Right renal pelvis (tissue), 4 donors: ENCODE measurements at regions not wholly inside any gene's neighbourhood (a gene's known extent, or its start where the extent isn't known, plus 50 kb on each side); places are given as distances from the start of the nearest gene placed in this dataset.
A peak's percentile ranks its signal among the peaks of the same experiment; 100 is the strongest.

Experiments used
- DNase-seq, 4 donors: peaks; one replicate each; pipeline ENCODE4 v3.0.0-alpha.2; 2013; ENCODE audit warnings: low read depth in 4 of 4, low spot score in 3 of 4, missing footprints in 1 of 4

DNA sequence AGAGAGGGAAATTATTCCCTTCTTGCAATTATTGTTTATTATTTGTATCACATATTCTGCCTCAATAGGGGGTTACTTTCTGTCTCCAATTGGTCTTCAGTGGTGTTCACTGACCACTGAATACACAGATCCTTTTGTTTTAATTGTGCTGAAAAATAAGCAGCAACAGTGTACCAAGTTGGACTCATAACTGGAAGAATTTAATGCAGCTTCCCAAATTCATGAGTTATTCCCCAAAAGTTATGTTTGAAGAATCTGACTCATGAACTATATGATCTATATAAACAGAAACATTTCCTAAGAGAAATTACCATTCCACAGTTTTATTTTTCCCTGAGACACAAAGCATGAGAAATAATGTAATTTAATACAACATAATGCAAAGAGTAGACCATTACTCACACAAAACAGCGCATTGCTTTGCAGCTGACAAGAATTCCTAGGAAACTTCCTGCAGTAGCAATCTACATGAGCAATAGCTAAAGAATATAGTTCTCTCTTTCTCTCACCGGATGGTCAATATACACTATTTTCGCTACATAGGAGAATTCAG is 479.2 kb downstream of the HTR7 start:
- no peak for DNase-seq

- no peak for DNase-seq
Observed at GRCh38 chr10:90381468-90381867, 476.4 kb downstream of the HTR7 start.

- DNase-seq: no peak
Observed at GRCh38 chr10:90389876-90390275, 468.0 kb downstream of the HTR7 start.

DNA sequence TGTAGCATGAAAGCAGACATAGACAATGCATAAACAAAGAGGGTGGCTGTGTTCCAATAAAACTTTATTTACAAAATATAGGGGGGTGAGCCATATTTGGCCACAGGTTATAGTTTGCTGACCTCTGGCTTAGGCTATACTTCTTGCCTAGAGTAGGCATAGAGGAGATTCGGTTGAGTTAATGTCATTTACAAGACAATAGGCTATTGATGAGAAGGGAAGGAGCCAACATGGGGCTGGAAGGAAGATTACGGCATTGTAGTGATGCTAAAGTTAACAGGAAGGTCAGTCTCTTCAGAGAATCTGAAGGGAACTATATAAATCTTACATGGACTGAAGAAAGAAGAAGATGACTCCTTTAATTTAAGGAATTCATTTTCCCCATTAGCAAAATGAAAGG is 463.5 kb downstream of the HTR7 start:
- no peak for DNase-seq

- DNase-seq: no peak
Observed at GRCh38 chr10:90396721-90397120, 461.1 kb downstream of the HTR7 start.

- DNase-seq: no peak
Observed at GRCh38 chr10:90398566-90398965, 459.3 kb downstream of the HTR7 start.

DNA sequence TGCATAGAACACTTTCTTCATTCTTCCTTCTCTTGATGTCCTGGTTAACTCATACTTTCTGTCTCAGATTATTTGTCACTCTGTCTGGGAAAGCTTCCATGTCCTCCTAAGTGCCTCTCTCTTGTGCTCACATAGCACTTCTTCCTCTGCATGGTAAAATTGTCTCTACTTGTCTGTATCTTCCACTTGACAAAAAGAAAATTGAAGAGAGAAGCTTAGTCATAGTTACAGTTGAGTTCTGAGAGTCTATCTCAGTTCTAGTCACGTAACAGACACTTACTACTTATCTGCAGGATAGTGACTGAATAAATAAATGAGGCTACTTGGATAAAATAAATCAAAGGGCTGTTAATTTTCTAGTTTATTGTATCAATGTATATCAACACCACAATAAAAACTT is 458.1 kb downstream of the HTR7 start:
- no peak for DNase-seq

DNA sequence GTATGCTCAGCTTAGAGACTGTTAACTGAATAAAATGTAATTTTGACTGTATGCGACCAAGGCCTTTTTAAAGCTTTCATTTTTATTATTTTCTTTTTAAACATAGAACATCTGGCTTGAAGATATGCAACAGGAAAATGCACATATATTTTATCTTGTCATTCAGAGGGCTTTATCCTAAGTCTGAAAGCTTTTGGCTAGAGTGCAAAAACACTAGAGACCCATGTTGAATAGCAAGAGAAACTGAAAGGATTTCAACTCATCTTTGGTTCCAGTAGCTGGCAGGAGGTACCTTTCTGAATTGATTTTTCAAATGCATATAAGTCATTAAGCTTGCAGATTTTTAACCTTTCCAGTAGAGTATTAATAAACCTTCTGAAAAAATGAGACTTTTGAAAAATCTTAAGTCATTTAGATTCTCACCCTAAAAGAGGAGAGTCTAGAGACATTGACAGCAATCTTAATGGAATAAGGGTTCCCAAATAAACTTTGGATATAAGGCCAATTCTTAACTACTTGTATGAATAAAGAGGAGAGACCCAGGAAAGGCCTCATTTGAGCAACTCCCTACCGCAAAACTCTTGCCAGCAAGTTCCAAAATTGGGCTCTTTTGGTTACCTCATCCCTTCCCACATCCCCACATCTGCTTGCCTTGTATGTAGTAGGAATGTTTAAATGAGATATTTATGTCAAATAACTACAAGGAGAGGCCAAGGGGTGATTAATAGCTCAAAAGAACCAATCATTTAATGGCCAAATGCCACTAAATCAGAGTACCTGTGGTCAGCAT is 454.4 kb downstream of the HTR7 start:
- no peak for DNase-seq

DNA sequence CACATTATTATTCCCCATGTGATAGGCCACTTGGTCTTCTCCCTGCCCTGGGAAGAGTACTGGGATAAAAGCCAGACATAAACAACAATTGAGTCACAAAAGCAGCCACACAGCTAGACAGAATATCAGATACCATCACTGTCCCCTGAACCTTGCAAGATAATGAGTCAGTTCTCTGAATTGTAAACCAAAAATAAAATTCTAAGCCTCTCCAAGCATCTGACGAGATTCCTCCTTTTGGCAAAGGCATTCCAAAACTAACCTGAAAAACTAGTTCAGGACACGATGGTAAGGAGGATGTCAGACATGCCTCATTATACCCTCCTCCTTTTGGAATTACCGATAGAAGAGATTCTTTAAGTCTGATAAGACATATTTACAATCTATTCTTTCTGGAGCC is 450.7 kb downstream of the HTR7 start:
- no peak for DNase-seq

DNA sequence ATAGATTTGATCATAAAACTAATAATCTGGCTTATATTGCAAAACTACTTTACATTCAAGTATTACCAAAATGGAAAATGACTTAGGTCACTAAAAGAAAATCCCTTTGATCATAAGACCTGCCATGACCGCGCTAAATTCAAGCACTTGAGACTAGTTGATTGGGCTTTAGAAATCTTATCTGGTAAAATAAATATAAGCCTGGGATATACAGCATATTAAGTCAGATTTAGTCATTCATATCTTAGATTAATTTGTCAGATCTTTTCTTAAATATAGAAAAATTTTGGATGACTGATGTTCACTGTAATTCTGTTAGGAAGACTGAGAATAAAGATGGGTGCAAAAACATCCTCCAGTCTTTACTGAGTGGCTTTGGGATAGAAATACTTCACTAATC is 450.0 kb downstream of the HTR7 start:
- DNase-seq: no peak

DNA sequence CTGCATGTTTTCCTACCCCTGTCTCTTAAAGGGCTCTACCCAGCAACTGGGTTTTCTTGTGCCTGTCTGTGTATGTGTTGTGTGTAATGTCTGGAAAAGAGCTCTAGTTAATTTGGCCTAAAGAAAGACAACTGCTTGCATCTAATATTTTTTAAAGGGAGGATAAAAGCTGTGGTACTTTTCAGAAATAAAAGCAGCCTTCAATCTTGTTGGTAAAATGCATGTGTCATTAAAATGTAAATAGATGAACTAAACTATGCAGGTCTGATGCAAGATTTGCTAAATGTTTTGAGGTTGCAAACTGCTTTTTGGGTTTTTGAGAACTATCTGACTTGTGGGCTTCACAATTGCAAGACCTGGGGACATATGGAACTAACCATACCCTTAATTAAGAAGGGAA is 445.3 kb downstream of the HTR7 start:
- no peak for DNase-seq

DNA sequence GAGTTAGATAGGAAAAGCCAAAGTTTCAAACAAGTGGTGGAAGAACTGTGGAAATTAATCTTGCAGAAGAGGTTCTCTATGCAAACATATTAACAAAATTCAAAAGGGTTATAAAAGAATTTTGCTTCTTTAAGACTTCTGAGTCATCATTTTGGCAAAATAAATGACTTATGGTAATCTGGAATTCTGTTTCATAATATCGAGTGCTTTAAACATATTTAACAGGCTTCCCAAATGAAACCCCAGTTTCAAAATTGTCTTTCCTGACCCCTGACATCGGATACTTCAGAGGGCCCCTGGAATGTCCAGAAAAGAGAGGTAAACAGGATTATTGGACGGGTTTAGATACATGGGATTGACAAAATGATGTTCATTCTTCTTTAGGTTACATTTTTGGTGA is 444.6 kb downstream of the HTR7 start:
- no peak for DNase-seq

DNA sequence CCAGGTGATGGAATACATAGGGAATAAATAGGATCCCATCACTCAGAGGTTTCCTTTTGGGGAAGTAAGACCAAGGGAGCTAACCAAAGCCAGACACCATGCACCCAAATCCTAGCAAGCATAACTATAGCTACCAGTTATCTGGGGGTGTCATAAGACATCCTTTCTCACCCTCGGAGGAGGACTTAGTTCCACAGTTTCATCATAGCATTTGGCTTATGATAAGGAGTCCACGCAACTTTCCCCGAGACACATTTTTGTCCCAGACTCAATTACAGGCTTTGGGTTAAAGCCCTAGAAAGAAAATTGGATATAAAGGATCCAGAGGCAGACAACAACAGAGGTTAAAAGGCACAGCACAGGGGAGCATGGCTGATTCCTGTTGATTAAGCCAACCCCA is 442.9 kb downstream of the HTR7 start:
- no peak for DNase-seq

DNA sequence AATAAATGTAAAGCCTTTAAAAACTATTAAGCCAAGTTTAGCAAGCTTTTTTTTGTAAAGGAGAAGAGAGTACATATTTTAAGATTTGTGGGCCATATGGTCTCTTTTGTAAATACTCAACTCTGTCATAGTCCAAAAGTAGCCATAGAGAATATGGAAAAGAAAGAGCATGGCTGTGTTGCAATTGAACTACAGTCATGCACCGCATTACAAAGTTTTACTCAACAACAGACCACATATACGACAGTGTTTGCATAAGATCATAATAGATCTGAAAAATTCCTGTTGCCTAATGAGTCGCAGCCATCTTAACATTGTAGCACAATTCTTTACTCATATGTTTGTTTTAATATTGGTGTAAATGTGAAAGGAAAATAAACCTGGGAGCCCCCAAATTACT is 440.8 kb downstream of the HTR7 start:
- no peak for DNase-seq

DNA sequence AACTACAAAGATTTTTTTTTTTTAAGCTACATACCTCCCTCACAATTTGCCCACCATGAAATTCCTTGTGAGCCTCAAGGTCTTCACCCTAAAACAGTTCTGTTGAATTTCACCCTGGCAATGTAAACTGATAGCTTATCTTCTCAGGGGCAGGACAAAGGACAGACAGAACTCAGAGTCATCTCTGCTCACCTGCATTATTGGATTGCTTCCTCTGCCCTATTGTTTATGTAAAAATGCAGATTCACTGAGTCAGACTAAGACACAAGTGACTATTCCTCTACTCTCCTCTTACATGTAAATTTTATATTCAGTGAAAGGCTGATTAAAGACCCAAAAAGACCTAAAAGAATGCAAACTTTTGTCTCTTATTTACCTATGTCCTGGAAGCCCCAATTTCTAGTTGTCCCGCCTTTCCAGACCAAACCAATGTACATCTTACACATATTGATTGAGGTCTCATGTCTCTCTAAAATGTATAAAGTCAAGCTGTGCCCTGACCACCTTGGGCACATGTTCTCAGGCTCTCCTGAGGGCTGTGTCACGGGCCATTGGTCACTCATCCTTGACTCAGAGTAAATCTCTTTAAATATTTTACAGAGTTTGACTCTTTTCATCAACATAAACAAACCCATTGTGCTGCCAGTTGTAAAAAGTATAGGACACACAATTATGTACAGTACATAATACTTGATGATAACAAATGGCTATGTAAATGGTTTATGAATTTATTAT is 440.2 kb downstream of the HTR7 start:
- no peak for DNase-seq

DNA sequence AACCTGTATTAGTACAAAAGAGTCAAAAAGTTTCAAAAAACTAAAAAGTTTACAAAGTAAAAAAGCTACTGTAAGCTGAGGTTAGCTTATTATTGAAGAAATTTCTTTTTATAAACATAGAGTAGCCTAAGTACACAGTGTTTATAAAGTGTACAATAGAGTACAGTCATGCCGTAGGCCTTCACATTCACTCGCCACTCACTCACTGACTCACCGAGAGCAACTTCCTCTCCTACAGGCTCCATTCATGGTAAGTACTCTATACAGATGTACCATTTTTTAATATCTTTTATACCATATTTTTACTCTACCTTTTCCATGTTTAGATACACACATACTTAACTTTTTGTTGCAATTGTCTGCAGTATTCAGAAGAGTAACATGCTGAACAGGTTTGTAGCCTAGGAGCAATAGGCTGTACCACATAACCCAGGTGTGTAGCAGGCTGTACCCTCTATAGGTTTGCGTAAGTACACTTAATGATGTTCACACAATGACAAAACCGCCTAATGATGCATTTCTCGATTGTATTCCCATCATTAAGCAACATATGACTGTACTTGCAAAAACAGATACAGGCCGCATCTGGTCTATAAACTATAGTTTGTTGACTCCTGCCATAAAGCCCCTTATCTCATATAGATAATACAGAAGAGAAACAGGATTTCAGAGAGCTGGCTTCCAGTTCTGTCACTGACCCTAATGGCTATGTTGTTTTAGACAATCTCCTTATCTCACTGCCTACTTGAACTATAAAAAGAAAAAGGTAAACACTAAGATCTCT is 438.8 kb downstream of the HTR7 start:
- DNase-seq: no peak

GRCh38 chr10:90420637-90421318 is 437.1 kb downstream of the HTR7 start:
- no peak for DNase-seq

GRCh38 chr10:90421874-90422273 is 436.0 kb downstream of the HTR7 start:
- DNase-seq: no peak

- DNase-seq: no peak
Observed at GRCh38 chr10:90424730-90425129, 433.1 kb downstream of the HTR7 start.

DNA sequence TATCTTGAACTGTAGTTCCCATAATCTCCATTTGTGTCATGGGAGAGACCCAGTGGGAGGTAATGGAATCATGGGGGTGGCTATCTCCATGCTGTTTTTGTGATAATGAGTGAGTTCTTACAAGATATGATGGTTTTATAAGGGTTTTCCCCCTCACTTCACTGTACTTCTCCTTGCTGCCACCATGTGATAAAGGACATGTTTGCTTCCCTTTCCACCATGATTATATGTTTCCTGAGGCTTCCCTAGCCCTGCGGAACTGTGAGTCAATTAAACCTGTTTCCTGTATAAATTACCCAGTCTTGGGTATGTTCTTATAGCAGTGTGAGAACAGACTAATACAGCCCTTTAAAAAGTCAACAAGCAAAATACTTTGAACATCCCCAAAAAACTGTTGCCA is 427.7 kb downstream of the HTR7 start:
- DNase-seq: no peak

GRCh38 chr10:90432866-90433265 is 425.0 kb downstream of the HTR7 start:
- DNase-seq: peak in 2 of 4 donors; percentile 42 to 48
